GM18909 (cell line): ENCODE measurements at regions not wholly inside any gene's neighbourhood (a gene's known extent, or its start where the extent isn't known, plus 50 kb on each side); places are given as distances from the start of the nearest gene placed in this dataset.
"Not testable (repeated sequence)": the region's sequence is repeated elsewhere in the genome, so short reads cannot be mapped to it uniquely, and the experiment has no call there.

Experiments
- ATAC-seq: cut with Tn5 transposase; IDR thresholded peaks from one replicate; pipeline ENCODE4 v1.9.1; 2021; ENCODE audit warnings: mild to moderate bottlenecking; ENCODE audit not compliant: unreplicated experiment, poor library complexity

- no peak for ATAC-seq
These were observed 194.2 kb upstream of the NOCT start for GRCh38 chr4:138821331-138821730.

GRCh38 chr4:138816875-138817274 lies 198.7 kb upstream of the NOCT start:
- no peak for ATAC-seq

DNA sequence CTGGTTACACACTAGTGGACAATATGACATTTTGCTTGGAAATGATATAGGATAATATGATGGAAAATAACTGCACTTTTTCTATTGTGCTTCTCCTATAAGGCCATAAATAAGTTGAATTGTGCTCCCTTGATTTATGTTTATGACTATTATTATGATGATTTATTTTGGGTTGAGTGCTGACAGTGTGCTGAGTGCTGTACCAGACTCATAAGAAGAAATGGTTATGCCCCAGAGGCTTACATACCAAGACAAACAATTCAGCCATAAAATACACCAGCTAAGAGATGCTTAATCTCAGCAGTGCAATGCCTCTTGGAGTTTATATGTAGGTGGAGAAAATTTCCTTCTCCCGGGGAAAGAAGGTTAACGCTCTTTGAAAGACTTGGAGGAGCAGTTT lies 199.8 kb upstream of the NOCT start:
- ATAC-seq, result no peak

GRCh38 chr4:138805736-138806135 lies 209.8 kb upstream of the NOCT start:
- ATAC-seq, result no peak

DNA sequence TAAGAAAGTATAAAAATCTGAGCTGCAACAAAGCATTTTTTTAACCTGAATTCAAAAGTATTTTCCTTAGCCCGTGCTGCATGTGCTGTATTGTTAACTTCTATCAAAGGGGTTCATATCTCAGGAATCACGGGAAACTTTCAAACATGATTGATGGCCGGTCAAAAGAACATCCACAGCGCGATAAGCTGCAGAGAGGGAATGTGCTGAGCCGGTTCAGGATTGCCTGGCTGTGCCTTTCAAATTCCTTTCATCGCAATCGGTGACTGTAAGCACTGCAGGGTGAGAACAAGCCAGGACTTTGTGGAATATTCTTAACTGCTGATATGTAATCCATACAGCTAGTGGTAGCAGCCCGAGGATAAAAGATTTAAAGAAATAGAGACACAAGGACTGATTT lies 210.9 kb upstream of the NOCT start:
- no peak for ATAC-seq

- ATAC-seq, result no peak
These were observed 212.5 kb upstream of the NOCT start for GRCh38 chr4:138803051-138803450.

- no peak for ATAC-seq
These were observed 213.1 kb upstream of the NOCT start for GRCh38 chr4:138802499-138802898.

GRCh38 chr4:138800421-138800820 lies 215.2 kb upstream of the NOCT start:
- ATAC-seq, result no peak

DNA sequence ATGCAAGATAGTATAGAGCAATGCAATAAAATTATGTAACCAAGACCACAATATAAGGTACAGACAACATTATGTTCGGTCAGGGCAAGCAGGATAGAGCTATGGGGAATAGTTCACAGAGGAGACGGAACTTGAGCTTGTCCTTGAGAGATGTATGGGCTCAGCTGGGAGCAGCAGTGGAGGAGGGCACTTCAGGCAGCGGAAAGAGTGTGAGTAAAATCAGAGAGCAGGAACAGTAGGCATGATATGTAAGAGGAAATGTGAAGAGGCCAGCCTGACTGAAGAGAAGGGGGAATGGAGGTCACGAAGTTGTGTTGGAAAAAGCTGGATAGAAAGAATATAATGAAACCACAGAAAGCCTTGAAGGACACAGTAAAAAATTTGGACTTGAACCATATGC lies 217.2 kb upstream of the NOCT start:
- no peak for ATAC-seq

DNA sequence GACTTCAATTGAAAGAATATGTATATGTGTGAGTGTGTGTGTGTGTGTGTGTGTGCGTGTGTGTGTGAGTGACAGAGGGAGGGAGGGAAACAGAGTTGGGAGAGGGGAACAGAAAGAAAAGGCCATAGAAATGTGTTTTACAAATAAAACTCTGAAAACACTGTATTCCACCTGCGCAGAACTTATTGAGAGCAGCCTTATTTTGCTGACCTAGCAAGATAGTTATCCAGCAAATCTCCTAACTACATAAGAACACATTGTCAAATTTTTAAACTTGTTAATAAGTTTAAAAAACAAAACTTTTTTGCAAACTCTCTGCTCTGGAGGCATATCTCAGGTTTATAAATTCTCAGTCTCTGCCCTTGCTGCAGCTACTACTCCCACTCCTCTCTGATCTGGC lies 217.9 kb upstream of the NOCT start:
- ATAC-seq, result no peak

DNA sequence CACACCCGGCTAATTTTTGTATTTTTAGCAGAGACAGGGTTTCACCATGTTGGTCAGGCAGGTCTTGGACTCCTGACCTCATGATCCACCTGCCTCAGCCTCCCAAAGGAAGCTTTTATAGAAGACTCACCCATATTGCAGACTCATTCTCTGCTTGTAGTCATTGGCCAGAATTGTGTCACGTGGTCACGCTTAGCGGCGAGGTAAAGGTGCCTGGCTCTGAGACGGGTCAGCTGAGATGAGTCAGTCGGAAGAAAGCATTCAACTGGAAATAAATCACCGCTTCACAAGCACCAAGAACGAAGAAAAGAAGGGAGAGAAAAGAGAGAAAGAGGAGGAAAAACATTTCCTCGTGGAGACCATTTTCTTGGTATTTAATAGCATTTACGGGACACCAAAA lies 218.8 kb upstream of the NOCT start:
- no peak for ATAC-seq

DNA sequence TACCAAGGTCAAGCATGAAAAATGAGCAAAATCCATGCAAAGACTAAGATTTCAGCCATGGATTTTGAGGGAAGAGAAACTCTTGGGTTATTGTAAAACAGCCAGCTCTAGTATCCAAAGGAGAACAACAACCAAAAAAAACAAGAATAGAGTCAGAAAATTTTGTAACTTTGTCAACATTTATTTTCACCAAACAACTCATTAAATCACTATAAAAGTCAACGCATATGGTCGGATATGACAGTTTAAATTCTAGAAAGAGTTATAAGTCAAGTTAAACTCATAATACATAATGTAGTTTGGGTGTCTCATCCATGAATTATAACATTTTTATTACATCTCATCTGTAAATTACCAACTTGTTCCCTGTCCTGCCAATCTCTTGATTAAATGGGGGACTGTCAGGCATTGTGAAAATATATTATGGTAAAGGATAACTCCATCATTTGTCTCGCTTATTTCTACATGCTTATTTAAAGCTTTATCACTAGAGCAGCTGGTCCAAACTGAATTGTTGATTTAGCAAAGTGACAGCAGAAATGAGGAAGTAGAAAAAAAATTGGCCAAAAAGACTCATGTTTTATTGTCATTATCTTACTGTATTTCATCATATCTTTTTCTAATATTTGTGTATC lies 224.8 kb upstream of the NOCT start:
- ATAC-seq, result no peak

- no peak for ATAC-seq
These were observed 225.8 kb upstream of the NOCT start for GRCh38 chr4:138789796-138790195.

- ATAC-seq, result no peak
These were observed 226.7 kb upstream of the NOCT start for GRCh38 chr4:138788857-138789256.

DNA sequence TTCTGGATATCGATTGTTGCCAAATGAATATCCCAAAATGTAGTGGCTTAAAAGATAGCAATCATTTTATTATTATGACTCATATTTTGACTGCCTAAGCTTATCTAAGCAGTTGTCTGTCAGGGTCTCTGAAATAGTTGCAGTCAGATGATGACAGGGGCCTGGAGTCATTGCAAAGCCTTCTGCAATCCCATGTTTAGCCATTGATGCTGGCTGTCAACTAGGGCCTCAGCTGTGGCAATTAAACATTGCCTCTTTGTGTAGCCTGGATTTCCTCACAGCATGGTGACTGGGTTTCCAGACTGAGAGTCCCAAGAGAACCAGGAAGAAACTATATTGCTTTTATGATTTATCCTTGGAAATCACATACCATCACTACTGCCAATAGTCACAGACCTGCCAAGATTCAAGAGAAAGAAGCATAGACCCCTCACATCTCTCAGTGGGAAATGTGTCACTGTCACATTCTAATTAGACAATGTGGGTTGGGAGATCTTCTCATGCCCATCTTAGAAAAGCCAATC lies 227.3 kb upstream of the NOCT start:
- no peak for ATAC-seq

DNA sequence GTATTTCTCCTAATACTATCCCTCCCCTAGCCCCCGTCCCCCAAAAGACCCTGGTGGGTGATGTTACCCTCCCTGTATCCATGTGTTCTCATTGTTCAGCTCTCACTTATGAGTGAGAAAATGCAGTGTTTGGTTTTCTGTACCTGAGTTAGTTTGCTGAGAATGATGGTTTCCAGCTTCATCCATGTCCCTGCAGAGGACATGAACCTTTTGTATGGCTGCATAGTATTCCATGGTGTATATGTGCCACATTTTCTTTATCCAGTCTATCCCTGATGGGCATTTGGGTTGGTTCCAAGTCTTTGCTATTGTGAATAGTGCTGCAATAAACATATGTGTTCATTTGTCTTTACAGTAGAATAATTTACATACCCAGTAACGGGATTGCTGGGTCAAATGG lies 235.8 kb upstream of the NOCT start:
- ATAC-seq, result not testable (repeated sequence)

GRCh38 chr4:138775890-138776289 lies 239.7 kb upstream of the NOCT start:
- peak; percentile 73 for ATAC-seq

DNA sequence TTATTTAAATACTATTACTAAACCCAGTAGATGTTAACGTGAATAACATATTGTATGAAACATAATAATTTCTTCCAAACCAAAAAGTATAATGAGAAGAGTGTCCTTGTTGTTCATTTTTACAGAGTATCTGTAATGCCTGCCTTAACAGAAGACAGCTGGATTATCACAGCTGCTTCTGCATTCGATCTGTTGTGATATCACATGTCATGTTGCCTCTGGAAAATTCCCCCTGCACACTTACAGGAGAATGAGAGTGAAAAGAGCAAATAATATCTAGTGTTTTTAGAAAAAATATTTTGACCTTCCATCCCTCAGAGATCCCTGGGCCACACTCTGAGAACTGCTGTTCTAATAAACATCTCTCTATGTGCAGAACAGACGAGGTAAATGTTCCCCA lies 240.1 kb upstream of the NOCT start:
- ATAC-seq, result no peak

DNA sequence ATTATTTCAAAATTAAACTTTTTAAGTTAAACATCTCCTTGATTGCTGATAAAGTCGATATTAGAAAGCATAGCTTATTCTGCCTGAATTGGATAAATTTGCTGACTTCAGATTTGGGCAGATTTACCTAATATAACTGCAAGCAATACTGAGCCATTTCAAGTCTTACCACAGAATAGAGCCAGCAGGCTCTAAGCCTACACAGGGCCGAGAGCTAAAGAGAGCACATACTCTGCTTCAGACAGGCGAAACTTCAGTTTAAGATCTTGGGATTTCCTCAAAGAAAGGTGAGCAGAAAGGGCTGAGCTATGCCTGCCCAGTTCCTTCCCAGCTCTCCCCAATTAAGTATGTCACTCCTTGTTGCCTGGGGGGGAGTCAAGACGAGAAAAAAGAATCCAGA lies 240.6 kb upstream of the NOCT start:
- no peak for ATAC-seq

GRCh38 chr4:138774125-138774524 lies 241.5 kb upstream of the NOCT start:
- not testable (repeated sequence) for ATAC-seq

DNA sequence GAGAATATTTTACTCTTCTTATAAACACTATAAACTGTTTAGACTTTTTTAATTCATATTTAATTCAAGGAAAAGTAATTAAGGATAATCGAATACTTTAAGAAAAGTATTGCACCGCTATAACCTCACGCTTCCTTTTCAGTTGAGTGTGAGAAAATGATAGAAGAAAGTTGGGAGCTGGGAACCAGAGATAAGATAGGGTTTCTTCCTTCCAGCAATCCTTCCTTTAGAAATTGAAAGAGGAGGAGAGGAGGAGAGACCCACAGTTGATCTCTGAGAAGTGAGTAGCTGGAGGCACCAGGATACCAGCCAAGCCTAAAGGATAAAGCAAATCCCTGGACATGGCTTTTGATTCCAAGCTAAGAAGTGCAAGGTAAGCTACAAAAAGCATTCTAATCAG lies 242.3 kb upstream of the NOCT start:
- ATAC-seq, result no peak

DNA sequence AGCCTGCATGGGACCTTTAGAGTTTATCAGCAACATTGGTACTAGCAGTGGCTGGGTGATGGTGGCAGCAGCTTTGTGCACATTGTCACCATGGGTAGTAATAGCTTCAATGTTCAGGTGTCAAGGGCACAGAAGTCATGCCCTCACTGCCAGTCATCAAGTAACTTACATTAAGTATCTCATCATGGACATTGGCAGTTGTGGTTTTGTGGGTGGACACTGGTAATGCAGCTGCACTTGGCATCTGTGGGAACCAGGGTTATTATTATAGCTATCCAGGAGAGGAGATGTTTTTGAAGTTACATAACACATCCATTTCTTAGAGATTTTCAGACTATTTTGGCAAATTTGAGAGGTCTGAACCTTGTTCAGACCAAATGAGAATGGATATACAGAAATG lies 243.2 kb upstream of the NOCT start:
- no peak for ATAC-seq

GRCh38 chr4:138770818-138771217 lies 244.8 kb upstream of the NOCT start:
- ATAC-seq, result no peak
